GM12891 (cell line): ENCODE measurements at regions not wholly inside any gene's neighbourhood (a gene's known extent, or its start where the extent isn't known, plus 50 kb on each side); places are given as distances from the start of the nearest gene placed in this dataset.

ENCODE experiments used
- PAX5 ChIP-seq: IDR thresholded peaks from 2 replicates; pipeline ENCODE4 v1.6.1; 2011; ENCODE audit warnings: low read length, moderate library complexity, mild to moderate bottlenecking; ENCODE audit not compliant: insufficient read depth, severe bottlenecking
- POLR2A ChIP-seq: IDR thresholded peaks from 2 replicates; pipeline ENCODE4 v1.6.1; 2011; ENCODE audit warnings: low read depth, low read length, control low read depth
- POLR2AphosphoS5 ChIP-seq: IDR thresholded peaks from 2 replicates; pipeline ENCODE4 v1.6.1; 2011; ENCODE audit warnings: low read depth, low read length, control low read depth
- SPI1 ChIP-seq: IDR thresholded peaks from 2 replicates; pipeline ENCODE4 v1.6.1; 2011; ENCODE audit warnings: low read depth, low read length, control low read depth
- TAF1 ChIP-seq: IDR thresholded peaks from 2 replicates; pipeline ENCODE4 v1.6.1; 2011; ENCODE audit warnings: low read depth, low read length, control low read depth

GRCh38 chr1:37290718-37291117 lies 183.7 kb upstream of the ZC3H12A start:
- TF ChIP-seq POLR2AphosphoS5 (no peak), POLR2A (no peak), TAF1 (no peak), SPI1 (no peak), PAX5 (no peak)
